ENCODE measurements at regions not wholly inside any gene's neighbourhood (a gene's known extent, or its start where the extent isn't known, plus 50 kb on each side); places are given as distances from the start of the nearest gene placed in this dataset.

DNA sequence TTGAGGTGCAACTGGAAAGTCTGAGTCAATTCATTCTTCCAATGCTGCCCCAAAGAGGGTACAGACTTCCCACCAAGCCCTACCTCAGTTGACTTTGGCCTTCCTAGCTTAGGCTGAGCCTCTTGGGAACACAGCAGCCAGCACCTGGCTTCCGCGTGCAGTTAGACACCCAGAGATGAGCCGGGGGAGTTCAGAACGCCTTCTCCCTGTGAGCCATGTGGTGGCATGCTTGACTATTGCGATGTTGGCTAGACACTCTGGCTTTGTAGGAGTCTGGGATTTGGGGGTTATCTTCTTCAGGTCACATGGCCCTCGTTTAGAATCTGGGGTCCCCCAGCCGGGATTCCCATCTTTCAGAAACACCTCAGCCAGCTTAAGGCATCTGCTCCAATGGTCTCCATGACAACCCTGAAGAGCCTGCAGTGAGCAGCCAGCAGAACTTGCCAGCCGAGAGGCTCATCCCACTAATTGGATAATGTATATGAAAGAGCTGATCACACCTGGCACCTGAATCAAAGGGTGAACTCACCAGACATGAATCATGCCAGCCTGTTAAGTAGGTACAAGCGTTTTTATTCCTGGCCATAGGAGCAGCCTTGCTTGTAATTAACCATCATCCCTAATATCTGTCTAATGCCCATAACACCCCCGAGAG lies 167.5 kb downstream of the SYK start:
- no peak overlapping the region for H3K27ac ChIP-seq
- no peaks in the 10 kb centered on the region for H3K4me1 ChIP-seq (replicated peaks in 1 of 2)
- no peaks in the 10 kb centered on the region for H3K36me3 ChIP-seq (replicated peaks in 1 of 2)
- TF ChIP-seq POLR2A (IDR thresholded peaks at IDR 0.05) = no peak
- intact Hi-C loops (cut with DNase I) = no loop called here
- no peak overlapping the region for H3K4me3 ChIP-seq
- H3K9me3 ChIP-seq (replicated peaks in 1 of 3) = no peaks in the 10 kb centered on the region
- H3K27me3 ChIP-seq = no peaks in the 10 kb centered on the region
- DNase-seq = no peak
- 78 to 96% (median 84%) methylated on average over 5 to 10 of the region's 10 CpGs for WGBS, 4 donors

DNA sequence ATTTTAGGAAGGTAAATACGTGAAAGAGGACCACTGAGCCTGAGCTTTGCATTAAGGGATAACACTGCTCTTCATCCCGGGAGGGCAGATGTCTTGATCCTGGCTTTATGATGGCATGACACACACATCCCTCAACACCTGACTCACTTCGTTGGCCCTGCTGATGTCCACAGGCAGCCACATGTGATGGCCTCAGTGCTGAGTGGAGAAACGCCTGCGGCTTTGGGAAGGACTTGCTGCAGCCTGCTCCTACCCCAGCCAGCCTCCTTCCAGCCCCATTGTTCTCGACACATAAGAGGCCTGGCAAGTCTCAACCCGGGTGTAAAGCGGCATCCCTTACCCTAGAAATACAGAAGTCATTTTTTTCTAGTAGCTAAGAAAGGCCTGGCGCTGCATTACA lies 169.0 kb downstream of the SYK start:
- H3K27ac ChIP-seq = no peak overlapping the region
- H3K27me3 ChIP-seq = no peaks in the 10 kb centered on the region
- no peaks in the 10 kb centered on the region for H3K36me3 ChIP-seq (replicated peaks in 1 of 2)
- H3K4me1 ChIP-seq (replicated peaks in 1 of 2) = no peaks in the 10 kb centered on the region
- no peak for TF ChIP-seq POLR2A (IDR thresholded peaks at IDR 0.05)
- TF ChIP-seq, protein P1, sequence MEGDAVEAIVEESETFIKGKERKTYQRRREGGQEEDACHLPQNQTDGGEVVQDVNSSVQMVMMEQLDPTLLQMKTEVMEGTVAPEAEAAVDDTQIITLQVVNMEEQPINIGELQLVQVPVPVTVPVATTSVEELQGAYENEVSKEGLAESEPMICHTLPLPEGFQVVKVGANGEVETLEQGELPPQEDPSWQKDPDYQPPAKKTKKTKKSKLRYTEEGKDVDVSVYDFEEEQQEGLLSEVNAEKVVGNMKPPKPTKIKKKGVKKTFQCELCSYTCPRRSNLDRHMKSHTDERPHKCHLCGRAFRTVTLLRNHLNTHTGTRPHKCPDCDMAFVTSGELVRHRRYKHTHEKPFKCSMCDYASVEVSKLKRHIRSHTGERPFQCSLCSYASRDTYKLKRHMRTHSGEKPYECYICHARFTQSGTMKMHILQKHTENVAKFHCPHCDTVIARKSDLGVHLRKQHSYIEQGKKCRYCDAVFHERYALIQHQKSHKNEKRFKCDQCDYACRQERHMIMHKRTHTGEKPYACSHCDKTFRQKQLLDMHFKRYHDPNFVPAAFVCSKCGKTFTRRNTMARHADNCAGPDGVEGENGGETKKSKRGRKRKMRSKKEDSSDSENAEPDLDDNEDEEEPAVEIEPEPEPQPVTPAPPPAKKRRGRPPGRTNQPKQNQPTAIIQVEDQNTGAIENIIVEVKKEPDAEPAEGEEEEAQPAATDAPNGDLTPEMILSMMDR (IDR thresholded peaks at IDR 0.05) = no peak
- no peak overlapping the region for H3K4me3 ChIP-seq
- 84 to 91% (median 89%) methylated on average over 6 to 9 of the region's 9 CpGs for WGBS, 4 donors
- intact Hi-C loops (cut with DNase I) = no loop called here
- H3K9me3 ChIP-seq (replicated peaks in 1 of 3) = no peaks in the 10 kb centered on the region
- DNase-seq = no peak

DNA sequence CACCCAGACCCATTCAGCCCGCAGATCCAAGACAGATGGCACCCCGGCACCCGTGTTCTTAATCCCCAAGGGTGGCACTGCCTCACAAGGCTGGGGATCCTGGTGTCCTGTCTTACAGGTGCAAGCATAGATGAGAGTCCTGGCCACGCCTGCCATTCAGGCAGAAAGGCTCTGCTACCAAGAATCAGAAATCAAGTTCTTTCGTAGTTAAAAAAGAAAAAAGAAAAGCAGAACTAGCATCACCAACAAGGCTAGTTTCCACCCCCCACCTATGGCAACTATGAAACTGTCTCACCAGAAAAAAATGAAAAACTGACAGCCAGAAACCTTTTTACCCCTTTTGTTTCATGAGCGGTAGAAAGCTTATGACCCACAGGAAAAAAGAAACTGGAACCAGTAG lies 170.4 kb downstream of the SYK start:
- Histone ChIP-seq H3K36me3 (replicated peaks in 1 of 2) (no peaks in the 10 kb centered on the region), H3K9me3 (replicated peaks in 1 of 3) (no peaks in the 10 kb centered on the region), H3K27me3 (no peaks in the 10 kb centered on the region), H3K4me3 (no peak overlapping the region), H3K4me1 (replicated peaks in 1 of 2) (no peaks in the 10 kb centered on the region), H3K27ac (no peak overlapping the region)
- no peak for DNase-seq
- TF ChIP-seq POLR2A (IDR thresholded peaks at IDR 0.05) = no peak
- TF ChIP-seq, protein P1 (IDR thresholded peaks at IDR 0.05) = no peak
- WGBS, 4 donors = 79 to 92% (median 86%) methylated on average over 3 to 6 of the region's 6 CpGs
- intact Hi-C loops (cut with DNase I) = no loop called here

DNA sequence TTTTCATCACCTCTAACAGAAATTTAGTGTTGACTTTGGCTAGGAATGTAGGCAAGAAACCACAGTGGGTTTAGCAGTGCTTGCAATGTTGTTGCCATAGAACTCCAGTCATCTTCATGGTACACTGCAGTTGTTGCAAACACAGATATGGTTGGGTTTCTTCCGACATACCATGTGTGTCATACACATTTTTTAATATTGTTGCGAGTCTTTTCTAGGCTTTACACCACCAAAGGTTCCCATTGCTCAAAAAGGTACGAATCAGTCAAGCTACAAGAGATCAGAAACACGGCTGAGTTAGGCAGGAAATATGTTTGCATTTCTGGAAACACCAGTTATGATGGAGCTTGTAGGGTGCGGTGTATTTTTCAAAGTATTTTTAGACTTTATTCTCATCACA lies 172.4 kb downstream of the SYK start:
- TF ChIP-seq, protein P1 (IDR thresholded peaks at IDR 0.05) = no peak
- TF ChIP-seq POLR2A (IDR thresholded peaks at IDR 0.05) = no peak
- no peak for DNase-seq
- no peaks in the 10 kb centered on the region for H3K36me3 ChIP-seq (replicated peaks in 1 of 2)
- no peak overlapping the region for H3K27ac ChIP-seq
- no peaks in the 10 kb centered on the region for H3K9me3 ChIP-seq (replicated peaks in 1 of 3)
- WGBS, 4 donors = 79 to 86% (median 80%) methylated on average over 5 of the region's 5 CpGs
- no peaks in the 10 kb centered on the region for H3K4me1 ChIP-seq (replicated peaks in 1 of 2)
- H3K4me3 ChIP-seq = no peak overlapping the region
- intact Hi-C loops (cut with DNase I) = no loop called here
- no peaks in the 10 kb centered on the region for H3K27me3 ChIP-seq

DNA sequence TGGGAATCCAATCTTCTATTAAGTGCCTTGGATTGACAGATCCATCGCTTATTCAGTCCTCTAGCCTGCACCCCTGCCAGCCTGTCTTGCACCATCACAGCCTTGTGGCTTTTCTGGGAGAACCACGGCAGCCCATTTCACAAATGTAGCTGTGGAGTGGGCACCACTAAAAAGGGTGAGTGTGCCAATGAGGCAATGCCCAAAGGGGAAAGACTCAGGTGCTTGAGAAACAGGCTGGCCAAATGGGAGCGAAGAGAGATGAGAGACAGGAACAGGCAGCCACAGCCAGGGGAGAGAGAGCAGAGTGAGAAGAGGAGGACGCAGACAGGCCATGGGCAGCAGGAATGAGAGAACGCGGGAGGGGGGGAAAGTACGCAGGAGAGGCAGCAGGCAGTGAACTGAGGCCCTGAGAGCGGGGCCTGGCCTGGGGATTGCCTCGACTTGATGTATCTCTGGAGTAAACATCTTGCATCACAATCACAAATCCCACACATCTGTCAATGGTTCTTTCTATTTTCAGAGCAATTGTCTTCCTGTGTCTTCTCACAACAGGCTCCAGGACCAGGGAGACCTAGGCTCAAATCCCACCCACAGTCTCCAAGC lies 173.1 kb downstream of the SYK start:
- no peaks in the 10 kb centered on the region for H3K4me1 ChIP-seq (replicated peaks in 1 of 2)
- no peak for TF ChIP-seq POLR2A (IDR thresholded peaks at IDR 0.05)
- TF ChIP-seq, protein P1 (IDR thresholded peaks at IDR 0.05) = no peak
- intact Hi-C loops (cut with DNase I) = no loop called here
- DNase-seq = no peak
- H3K36me3 ChIP-seq (replicated peaks in 1 of 2) = no peaks in the 10 kb centered on the region
- H3K9me3 ChIP-seq (replicated peaks in 1 of 3) = no peaks in the 10 kb centered on the region
- no peak overlapping the region for H3K27ac ChIP-seq
- H3K27me3 ChIP-seq = no peaks in the 10 kb centered on the region
- 76 to 81% (median 78%) methylated on average over 9 of the region's 9 CpGs for WGBS, 4 donors
- no peak overlapping the region for H3K4me3 ChIP-seq
